HG02885 (cell line): ENCODE measurements at regions not wholly inside any gene's neighbourhood (a gene's known extent, or its start where the extent isn't known, plus 50 kb on each side); places are given as distances from the start of the nearest gene placed in this dataset.
"Not testable (repeated sequence)": the region's sequence is repeated elsewhere in the genome, so short reads cannot be mapped to it uniquely, and the experiment has no call there.

Source experiments
- ATAC-seq: cut with Tn5 transposase; IDR thresholded peaks from one replicate; pipeline ENCODE4 v1.9.1; 2021; ENCODE audit warnings: mild to moderate bottlenecking; ENCODE audit not compliant: unreplicated experiment, poor library complexity

- ATAC-seq = no peak
Measured at GRCh38 chr4:33650036-33650435, 2594.3 kb downstream of the ARAP2 start.

GRCh38 chr4:33658971-33659370, 2585.3 kb downstream of the ARAP2 start:
- ATAC-seq = no peak

- ATAC-seq = no peak
Measured at GRCh38 chr4:33661636-33662035, 2582.7 kb downstream of the ARAP2 start.

GRCh38 chr4:33685939-33686338, 2558.4 kb downstream of the ARAP2 start:
- no peak for ATAC-seq

GRCh38 chr4:33696041-33696440, 2548.3 kb downstream of the ARAP2 start:
- ATAC-seq = no peak

GRCh38 chr4:33696586-33696985, 2547.7 kb downstream of the ARAP2 start:
- ATAC-seq = no peak

GRCh38 chr4:33709247-33709646, 2535.1 kb downstream of the ARAP2 start:
- no peak for ATAC-seq

- ATAC-seq = no peak
Measured at GRCh38 chr4:33711826-33712225, 2532.5 kb downstream of the ARAP2 start.

- no peak for ATAC-seq
Measured at GRCh38 chr4:33714971-33715370, 2529.3 kb downstream of the ARAP2 start.

- ATAC-seq = no peak
Measured at GRCh38 chr4:33715841-33716395, 2528.4 kb downstream of the ARAP2 start.

GRCh38 chr4:33722254-33722653, 2522.1 kb downstream of the ARAP2 start:
- no peak for ATAC-seq

GRCh38 chr4:33722800-33723516, 2521.4 kb downstream of the ARAP2 start:
- no peak for ATAC-seq

GRCh38 chr4:33724685-33725084, 2519.6 kb downstream of the ARAP2 start:
- no peak for ATAC-seq

- ATAC-seq = no peak
Measured at GRCh38 chr4:33725861-33726260, 2518.5 kb downstream of the ARAP2 start.

- no peak for ATAC-seq
Measured at GRCh38 chr4:33737726-33738125, 2506.6 kb downstream of the ARAP2 start.

- no peak for ATAC-seq
Measured at GRCh38 chr4:33739884-33740632, 2504.3 kb downstream of the ARAP2 start.

- not testable (repeated sequence) for ATAC-seq
Measured at GRCh38 chr4:33740871-33741270, 2503.4 kb downstream of the ARAP2 start.

- ATAC-seq = no peak
Measured at GRCh38 chr4:33746979-33747378, 2497.3 kb downstream of the ARAP2 start.

- no peak for ATAC-seq
Measured at GRCh38 chr4:33751050-33751449, 2493.3 kb downstream of the ARAP2 start.

GRCh38 chr4:33772582-33772981, 2471.7 kb downstream of the ARAP2 start:
- ATAC-seq = no peak

- ATAC-seq = no peak
Measured at GRCh38 chr4:33780952-33781791, 2463.1 kb downstream of the ARAP2 start.
